ENCODE measurements at regions not wholly inside any gene's neighbourhood (a gene's known extent, or its start where the extent isn't known, plus 50 kb on each side); places are given as distances from the start of the nearest gene placed in this dataset.

DNA sequence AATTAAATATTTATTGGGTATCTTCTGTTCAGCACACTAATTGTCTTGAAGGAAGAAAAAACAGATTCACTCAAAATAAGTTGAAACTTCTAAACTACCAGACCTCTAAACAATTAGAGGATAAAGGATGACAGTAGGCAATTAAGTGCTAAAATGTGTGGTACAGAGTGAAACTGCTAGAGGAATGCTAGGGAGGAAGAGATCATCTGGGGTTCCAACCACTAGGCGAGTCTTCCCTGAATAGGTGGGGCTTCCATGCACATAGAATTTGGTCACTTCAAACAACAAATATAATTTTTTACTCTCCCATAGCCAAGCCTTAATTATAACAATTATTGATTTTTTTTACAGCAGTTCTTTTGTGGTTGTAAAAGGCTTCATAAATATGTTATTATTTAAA, 559.0 kb upstream of the ZEB2 start:
- Histone ChIP-seq H3K4me1 (replicated peaks in 1 of 2) (no peaks in the 10 kb centered on the region), H3K4me3 (no peak overlapping the region), H3K27ac (no peak overlapping the region), H3K9me3 (replicated peaks in 1 of 3) (no peaks in the 10 kb centered on the region), H3K27me3 (no peaks in the 10 kb centered on the region), H3K36me3 (replicated peaks in 1 of 2) (no peaks in the 10 kb centered on the region)
- 96 to 100% (median 98%) methylated on average over 1 of the region's 1 CpG for WGBS, 4 donors
- intact Hi-C loops (cut with DNase I), result no loop called here
- DNase-seq, result no peak
- no peak for TF ChIP-seq POLR2A (IDR thresholded peaks at IDR 0.05)
- TF ChIP-seq, protein P1, sequence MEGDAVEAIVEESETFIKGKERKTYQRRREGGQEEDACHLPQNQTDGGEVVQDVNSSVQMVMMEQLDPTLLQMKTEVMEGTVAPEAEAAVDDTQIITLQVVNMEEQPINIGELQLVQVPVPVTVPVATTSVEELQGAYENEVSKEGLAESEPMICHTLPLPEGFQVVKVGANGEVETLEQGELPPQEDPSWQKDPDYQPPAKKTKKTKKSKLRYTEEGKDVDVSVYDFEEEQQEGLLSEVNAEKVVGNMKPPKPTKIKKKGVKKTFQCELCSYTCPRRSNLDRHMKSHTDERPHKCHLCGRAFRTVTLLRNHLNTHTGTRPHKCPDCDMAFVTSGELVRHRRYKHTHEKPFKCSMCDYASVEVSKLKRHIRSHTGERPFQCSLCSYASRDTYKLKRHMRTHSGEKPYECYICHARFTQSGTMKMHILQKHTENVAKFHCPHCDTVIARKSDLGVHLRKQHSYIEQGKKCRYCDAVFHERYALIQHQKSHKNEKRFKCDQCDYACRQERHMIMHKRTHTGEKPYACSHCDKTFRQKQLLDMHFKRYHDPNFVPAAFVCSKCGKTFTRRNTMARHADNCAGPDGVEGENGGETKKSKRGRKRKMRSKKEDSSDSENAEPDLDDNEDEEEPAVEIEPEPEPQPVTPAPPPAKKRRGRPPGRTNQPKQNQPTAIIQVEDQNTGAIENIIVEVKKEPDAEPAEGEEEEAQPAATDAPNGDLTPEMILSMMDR (IDR thresholded peaks at IDR 0.05), result no peak

DNA sequence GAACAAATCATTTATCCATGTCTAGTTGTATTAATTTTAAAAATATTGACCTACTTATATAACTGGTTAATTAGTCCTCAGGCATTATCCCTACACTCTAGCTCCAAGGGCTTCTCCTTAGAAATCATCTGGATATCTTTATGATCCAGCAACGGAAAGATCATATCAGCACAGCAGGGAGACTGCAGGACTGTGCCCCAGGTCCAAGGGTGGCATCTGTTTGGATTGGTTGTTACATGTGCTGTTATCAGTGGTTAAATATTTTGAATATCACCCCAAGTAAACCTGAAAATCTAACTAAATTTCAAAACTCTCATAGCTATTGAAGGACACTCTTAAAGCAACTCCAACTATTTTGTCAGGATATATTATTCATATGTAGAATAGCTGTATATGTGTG, 556.2 kb upstream of the ZEB2 start:
- 85 to 90% (median 87%) methylated on average over 1 of the region's 1 CpG for WGBS, 4 donors
- Histone ChIP-seq H3K27ac (no peak overlapping the region), H3K4me3 (no peak overlapping the region), H3K36me3 (replicated peaks in 1 of 2) (no peaks in the 10 kb centered on the region), H3K27me3 (no peaks in the 10 kb centered on the region), H3K9me3 (replicated peaks in 1 of 3) (no peaks in the 10 kb centered on the region), H3K4me1 (replicated peaks in 1 of 2) (no peaks in the 10 kb centered on the region)
- no peak for DNase-seq
- intact Hi-C loops (cut with DNase I), result no loop called here
- TF ChIP-seq, protein P1 (IDR thresholded peaks at IDR 0.05), result no peak
- TF ChIP-seq POLR2A (IDR thresholded peaks at IDR 0.05), result no peak

DNA sequence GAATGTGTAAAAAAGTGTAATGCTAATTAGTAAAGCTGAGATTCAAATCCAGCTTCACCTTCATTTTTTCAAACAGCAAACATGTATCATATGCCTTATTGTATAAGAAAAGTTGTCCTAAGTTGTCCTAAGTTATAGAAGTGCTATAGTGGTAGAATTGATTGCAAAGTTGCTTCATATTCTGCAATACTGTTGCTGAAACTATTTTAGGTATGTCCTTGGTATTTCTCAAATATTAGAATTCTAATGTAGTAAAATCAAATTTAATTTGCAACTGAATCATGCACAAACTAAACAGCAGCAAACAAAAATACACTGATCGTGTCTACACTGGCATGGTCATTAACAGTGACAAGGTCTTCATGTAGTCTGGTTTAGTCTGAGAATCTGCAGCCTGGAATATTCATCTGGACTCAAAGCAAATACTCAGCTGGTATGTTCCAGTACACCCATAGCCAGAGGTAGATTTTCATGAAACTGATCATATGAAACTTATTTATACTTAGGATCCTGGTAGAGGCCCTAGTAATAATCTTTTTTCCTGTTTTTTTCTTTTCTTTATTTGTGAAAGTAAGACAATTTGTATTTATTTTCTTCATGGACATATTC, 555.6 kb upstream of the ZEB2 start:
- Histone ChIP-seq H3K4me1 (replicated peaks in 1 of 2) (no peaks in the 10 kb centered on the region), H3K9me3 (replicated peaks in 1 of 3) (no peaks in the 10 kb centered on the region), H3K27me3 (no peaks in the 10 kb centered on the region), H3K36me3 (replicated peaks in 1 of 2) (no peaks in the 10 kb centered on the region), H3K4me3 (no peak overlapping the region), H3K27ac (no peak overlapping the region)
- TF ChIP-seq, protein P1 (IDR thresholded peaks at IDR 0.05), result no peak
- no peak for TF ChIP-seq POLR2A (IDR thresholded peaks at IDR 0.05)
- 67 to 80% (median 73%) methylated on average over 1 of the region's 1 CpG for WGBS, 4 donors
- intact Hi-C loops (cut with DNase I), result no loop called here
- DNase-seq, result no peak

DNA sequence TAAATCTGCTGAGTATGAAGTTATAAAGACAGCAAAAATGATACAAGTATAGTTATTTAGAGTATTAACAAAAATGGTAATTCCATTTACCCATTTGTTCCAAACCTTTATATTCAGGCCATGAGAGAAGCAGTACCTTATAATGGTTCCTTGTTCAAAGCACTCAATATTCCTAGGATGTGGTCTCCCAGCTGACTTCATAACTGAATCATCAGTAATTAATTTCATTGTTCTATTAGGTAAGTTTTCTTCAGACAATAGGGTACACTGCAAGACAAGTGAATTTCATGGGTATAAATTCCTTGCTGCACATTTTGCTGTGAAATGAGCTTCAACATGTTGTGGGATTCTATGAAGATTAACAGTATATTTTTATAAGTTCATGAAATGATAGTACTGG, 550.8 kb upstream of the ZEB2 start:
- DNase-seq, result no peak
- Histone ChIP-seq H3K36me3 (replicated peaks in 1 of 2) (no peaks in the 10 kb centered on the region), H3K9me3 (replicated peaks in 1 of 3) (no peaks in the 10 kb centered on the region), H3K4me3 (no peak overlapping the region), H3K4me1 (replicated peaks in 1 of 2) (no peaks in the 10 kb centered on the region), H3K27me3 (no peaks in the 10 kb centered on the region), H3K27ac (no peak overlapping the region)
- intact Hi-C loops (cut with DNase I), result no loop called here
- no peak for TF ChIP-seq POLR2A (IDR thresholded peaks at IDR 0.05)
- TF ChIP-seq, protein P1 (IDR thresholded peaks at IDR 0.05), result no peak
